ENCODE measurements at regions not wholly inside any gene's neighbourhood (a gene's known extent, or its start where the extent isn't known, plus 50 kb on each side); places are given as distances from the start of the nearest gene placed in this dataset.

DNA sequence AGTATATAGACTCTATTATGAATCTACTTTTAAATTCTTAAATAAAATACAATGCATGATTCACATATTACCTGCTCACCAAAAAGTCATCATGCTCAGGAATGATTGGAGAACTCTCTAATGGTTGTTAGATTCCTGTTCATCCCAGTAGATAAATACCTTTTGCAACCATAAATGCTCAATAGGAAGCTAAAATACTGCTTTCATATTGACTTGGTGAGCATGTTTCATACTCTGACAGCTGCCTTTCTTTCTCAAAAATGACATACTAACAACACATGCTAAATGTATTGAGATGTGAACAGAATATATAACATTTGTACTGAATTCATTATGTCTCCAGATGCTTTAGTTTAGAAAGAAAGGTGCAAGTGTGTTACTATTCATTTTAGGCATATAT lies 79.6 kb upstream of the SLCO6A1 start:
- H3K27me3 ChIP-seq (ENCODE audit: control insufficient read depth in 2 of 2, insufficient read depth in 2 of 2, low read length in 2 of 2) = no peaks in the 10 kb centered on the region
- H2AFZ ChIP-seq (ENCODE audit: low read depth, low read length) = no peak overlapping the region
- CTCF ChIA-PET = interaction anchor here (0.9 kb wide), 1 partner anchor 44 kb away, joined by 3 read pairs; no protein-coding TSS in a partner anchor
- BruUV-seq (replicated peaks) = no TSS peak
- H3K9ac ChIP-seq (replicated peaks; ENCODE audit: extremely low read depth, insufficient read depth, low read length) = no peak overlapping the region
- H3K79me2 ChIP-seq (ENCODE audit: control insufficient read depth, insufficient read depth, low read length) = no peaks in the 10 kb centered on the region
- dilution Hi-C loops (cut with MboI; ENCODE audit: extremely low pct_ligation_motif_present, low sequenced_read_pairs) = no loop called here
- DNase-seq (ENCODE audit: low read depth, low spot score) (no peak), FAIRE-seq (no peak)
- no peaks in the 10 kb centered on the region for H3K4me1 ChIP-seq (ENCODE audit: control insufficient read depth, extremely low read depth, insufficient read depth, low read length)
- TF ChIP-seq POLR2A (IDR thresholded peaks at IDR 0.05; ENCODE audit: low read depth, low read length) (no peak), GATA2 (IDR thresholded peaks at IDR 0.05; ENCODE audit: insufficient read depth, insufficient read length, low read depth, low read length) (no peak), MYC (IDR thresholded peaks at IDR 0.05; ENCODE audit: low read depth, low read length) (no peak), EZH2 (IDR thresholded peaks at IDR 0.05; ENCODE audit: borderline replicate concordance, low read depth, low read length, severe bottlenecking) (no peak), JUN (IDR thresholded peaks at IDR 0.05; ENCODE audit: borderline replicate concordance, insufficient read depth, insufficient read length, low read depth) (no peak), POLR2AphosphoS5 (IDR thresholded peaks at IDR 0.05; ENCODE audit: insufficient read depth, low read depth, low read length) (no peak), FOS (IDR thresholded peaks at IDR 0.05; ENCODE audit: borderline replicate concordance, insufficient read depth, low read length) (no peak)
- TF ChIP-seq, protein P1, sequence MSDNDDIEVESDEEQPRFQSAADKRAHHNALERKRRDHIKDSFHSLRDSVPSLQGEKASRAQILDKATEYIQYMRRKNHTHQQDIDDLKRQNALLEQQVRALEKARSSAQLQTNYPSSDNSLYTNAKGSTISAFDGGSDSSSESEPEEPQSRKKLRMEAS (IDR thresholded peaks at IDR 0.05; ENCODE audit: insufficient read depth, insufficient read length) = no peak
- TF ChIP-seq, protein P2, sequence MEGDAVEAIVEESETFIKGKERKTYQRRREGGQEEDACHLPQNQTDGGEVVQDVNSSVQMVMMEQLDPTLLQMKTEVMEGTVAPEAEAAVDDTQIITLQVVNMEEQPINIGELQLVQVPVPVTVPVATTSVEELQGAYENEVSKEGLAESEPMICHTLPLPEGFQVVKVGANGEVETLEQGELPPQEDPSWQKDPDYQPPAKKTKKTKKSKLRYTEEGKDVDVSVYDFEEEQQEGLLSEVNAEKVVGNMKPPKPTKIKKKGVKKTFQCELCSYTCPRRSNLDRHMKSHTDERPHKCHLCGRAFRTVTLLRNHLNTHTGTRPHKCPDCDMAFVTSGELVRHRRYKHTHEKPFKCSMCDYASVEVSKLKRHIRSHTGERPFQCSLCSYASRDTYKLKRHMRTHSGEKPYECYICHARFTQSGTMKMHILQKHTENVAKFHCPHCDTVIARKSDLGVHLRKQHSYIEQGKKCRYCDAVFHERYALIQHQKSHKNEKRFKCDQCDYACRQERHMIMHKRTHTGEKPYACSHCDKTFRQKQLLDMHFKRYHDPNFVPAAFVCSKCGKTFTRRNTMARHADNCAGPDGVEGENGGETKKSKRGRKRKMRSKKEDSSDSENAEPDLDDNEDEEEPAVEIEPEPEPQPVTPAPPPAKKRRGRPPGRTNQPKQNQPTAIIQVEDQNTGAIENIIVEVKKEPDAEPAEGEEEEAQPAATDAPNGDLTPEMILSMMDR (IDR thresholded peaks at IDR 0.05; ENCODE audit: extremely low read depth in 1 of 2, insufficient read depth in 1 of 2, low read depth in 1 of 2, low read length in 2 of 2) = no peak
- no peak overlapping the region for H3K4me3 ChIP-seq (replicated peaks in 1 of 3; ENCODE audit: insufficient read depth in 1 of 3, low read depth in 1 of 3, low read length in 3 of 3)
- no peaks in the 10 kb centered on the region for H3K9me3 ChIP-seq (replicated peaks; ENCODE audit: control insufficient read depth, insufficient read depth, low read length)
- no peaks in the 10 kb centered on the region for H3K9me1 ChIP-seq (replicated peaks; ENCODE audit: control insufficient read depth, extremely low read depth, insufficient read depth, low read length)
- no peak overlapping the region for H3K27ac ChIP-seq (ENCODE audit: insufficient read depth, low read depth, low read length)
- intact Hi-C loops (cut with micrococcal nuclease) = no loop called here
- POLR2A ChIA-PET = no interaction called here
- no peak overlapping the region for H3K4me2 ChIP-seq (ENCODE audit: insufficient read depth, low read length)
- H3K36me3 ChIP-seq (ENCODE audit: control insufficient read depth in 2 of 2, extremely low read depth in 1 of 2, insufficient read depth in 2 of 2, low read length in 2 of 2) = no peaks in the 10 kb centered on the region
- H4K20me1 ChIP-seq (replicated peaks; ENCODE audit: control insufficient read depth, extremely low read depth, insufficient read depth, low read length) = no peaks in the 10 kb centered on the region
